GM20000 (cell line): ENCODE measurements at regions not wholly inside any gene's neighbourhood (a gene's known extent, or its start where the extent isn't known, plus 50 kb on each side); places are given as distances from the start of the nearest gene placed in this dataset.
A peak's percentile ranks its signal among the peaks of the same experiment; 100 is the strongest.

Source experiments
- DNase-seq: peaks from one replicate; pipeline ENCODE4 v3.0.0; 2012; ENCODE audit warnings: low spot score
- TF ChIP-seq, protein P1 (sequence below): IDR thresholded peaks from 2 replicates; pipeline ENCODE4 v1.5.1; 2012; ENCODE audit warnings: mild to moderate bottlenecking, control low read depth; ENCODE audit errors: extremely low read depth, missing control alignments

DNA sequence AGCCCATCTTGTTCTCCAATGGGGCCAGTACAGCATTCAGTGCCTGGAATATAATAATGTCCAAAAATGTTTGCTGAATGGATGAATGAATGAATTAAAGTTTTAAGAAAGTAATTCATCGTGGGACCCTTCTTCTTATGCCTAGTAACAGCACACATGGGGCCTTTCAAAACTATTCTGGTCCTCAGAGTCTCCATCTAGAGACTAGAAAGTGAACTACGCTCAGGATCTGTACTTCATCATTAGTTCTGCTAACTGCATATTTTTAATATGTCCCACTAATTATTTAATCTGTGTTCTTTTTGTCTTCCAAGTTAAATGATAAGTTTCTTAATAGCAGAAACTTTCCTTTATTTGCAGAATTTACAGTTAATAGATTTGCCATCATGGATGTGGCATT is 172.5 kb downstream of the SMAD2 start:
- TF ChIP-seq, protein P1, sequence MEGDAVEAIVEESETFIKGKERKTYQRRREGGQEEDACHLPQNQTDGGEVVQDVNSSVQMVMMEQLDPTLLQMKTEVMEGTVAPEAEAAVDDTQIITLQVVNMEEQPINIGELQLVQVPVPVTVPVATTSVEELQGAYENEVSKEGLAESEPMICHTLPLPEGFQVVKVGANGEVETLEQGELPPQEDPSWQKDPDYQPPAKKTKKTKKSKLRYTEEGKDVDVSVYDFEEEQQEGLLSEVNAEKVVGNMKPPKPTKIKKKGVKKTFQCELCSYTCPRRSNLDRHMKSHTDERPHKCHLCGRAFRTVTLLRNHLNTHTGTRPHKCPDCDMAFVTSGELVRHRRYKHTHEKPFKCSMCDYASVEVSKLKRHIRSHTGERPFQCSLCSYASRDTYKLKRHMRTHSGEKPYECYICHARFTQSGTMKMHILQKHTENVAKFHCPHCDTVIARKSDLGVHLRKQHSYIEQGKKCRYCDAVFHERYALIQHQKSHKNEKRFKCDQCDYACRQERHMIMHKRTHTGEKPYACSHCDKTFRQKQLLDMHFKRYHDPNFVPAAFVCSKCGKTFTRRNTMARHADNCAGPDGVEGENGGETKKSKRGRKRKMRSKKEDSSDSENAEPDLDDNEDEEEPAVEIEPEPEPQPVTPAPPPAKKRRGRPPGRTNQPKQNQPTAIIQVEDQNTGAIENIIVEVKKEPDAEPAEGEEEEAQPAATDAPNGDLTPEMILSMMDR, result no peak
- DNase-seq, result no peak

DNA sequence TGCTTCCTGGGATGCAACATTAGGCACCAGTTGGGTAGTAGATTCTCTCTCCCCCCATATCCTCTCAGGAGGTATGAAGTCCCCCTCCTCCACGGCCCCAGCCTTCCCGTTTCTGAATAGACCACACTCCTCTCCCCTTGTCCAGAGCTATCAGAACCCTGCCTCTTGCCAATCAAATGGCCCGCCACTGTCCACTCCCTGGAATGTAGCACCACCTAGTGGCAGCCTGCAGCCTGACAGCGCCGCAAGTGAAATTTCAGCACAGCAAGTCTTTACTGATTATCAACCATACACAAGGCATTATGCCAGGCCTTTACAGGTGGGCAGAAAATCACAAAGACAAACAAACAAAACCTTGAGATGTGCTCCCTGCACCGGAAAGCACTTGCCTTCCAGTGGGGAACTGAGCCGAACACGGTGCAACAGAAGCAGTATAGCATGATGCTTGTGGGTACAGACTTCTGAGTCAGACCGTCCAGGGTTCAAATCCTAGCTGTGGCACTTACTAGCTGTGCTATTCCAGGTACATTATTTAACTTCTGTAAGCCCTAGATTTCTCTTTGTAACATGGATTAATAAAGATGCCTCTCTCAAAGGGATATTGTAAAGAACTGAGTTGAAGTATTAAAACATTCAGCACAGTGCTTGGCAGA is 174.0 kb downstream of the SMAD2 start:
- peak; percentile 69 for DNase-seq
- TF ChIP-seq, protein P1, result peak; percentile 96

DNA sequence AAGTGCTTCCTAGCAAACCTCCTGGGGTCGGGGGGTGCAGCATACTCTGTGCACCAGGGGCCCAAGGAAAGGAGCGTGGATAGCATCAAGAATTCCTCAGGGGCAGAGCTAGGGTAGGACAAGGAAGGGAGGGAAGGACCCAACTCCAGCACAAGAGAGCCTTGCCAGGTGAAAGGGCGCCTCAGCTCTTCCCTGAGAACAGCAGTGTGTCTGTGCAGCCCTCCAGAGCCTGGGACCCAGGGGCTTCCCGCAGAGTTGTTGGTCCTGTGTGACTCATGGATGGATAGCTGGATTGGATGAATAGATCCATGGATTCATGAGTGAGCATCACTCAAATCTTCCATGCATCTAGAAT is 175.4 kb downstream of the SMAD2 start:
- TF ChIP-seq, protein P1, result no peak
- no peak for DNase-seq

DNA sequence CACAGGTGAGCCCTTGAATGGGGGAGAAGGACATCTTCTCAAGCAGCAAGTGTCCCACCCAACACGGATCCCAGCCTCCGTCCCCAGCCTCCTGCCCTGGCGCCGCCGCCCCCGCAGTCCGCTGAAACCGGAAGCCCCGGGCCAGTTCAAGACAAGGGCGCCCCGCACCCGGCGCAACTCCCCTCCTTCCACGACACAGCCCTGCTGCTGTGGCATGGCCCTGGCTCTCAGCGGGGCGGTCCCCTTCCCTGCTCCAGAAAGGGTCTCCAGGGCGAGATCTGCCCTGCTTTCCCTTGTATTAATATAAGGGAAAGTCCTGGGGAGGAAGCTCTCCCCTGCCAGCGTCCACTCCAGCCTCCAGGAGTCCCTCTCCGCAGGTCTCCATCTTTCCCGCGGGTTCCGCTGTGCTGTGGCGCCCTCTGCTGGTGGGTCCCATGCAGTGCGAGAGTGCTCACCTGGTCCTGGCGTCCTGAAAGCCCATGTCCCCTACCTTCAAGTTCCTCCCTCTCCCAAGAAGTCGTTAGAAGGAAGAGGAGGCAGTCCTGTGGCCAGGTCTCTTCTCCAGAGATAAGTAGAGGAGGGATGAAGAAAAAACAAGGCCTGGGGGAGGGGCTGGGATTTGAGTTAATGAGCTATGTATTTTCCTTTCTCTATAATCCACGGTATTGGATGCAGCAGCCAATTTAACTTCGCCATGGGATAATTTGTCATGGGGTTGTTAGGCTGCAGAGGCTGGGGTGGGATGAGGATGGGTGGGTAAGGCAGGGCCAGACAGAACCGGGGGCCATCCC is 176.0 kb downstream of the SMAD2 start:
- peak; percentile 83 for DNase-seq
- TF ChIP-seq, protein P1, result peak; percentile 65

DNA sequence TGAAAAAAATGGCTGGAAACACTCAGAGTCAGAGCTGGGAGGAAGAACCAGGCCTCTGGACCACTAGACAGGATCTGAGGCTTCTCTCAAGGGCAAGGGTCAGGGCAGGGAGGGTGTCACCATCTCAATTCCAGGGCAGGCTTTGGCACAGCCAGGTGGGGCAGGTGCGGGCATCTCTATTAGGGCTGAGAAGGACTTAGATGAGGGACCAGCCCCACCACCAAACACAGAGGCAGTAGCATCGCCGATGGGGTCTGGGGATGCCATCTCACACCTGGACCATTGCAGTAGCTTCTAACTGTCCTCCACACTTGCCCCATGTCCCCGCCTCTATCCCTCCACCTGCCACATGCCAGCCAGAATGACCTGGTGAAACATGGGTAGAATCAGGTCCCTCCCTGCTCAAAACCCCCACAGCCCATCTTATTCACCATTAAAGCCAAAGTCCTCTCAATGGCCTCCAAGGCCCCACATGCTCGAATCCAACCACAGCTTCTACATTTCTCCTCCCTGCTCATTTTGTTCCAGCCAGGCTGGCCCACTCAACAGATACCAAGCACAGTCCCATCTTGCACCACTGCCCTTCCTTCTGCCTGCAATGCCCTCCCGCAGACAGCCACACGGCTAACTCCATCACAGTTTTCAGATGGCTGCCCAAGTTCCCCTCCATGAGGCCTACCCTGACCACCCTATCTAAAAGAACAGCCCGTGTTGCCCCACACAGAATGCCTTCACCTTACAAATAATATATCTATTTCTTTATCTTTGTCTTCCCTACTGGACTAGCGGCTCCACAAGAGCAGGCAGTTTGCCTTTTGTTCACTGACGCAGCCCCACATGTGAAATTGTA is 177.4 kb downstream of the SMAD2 start:
- TF ChIP-seq, protein P1, result no peak
- DNase-seq, result no peak

DNA sequence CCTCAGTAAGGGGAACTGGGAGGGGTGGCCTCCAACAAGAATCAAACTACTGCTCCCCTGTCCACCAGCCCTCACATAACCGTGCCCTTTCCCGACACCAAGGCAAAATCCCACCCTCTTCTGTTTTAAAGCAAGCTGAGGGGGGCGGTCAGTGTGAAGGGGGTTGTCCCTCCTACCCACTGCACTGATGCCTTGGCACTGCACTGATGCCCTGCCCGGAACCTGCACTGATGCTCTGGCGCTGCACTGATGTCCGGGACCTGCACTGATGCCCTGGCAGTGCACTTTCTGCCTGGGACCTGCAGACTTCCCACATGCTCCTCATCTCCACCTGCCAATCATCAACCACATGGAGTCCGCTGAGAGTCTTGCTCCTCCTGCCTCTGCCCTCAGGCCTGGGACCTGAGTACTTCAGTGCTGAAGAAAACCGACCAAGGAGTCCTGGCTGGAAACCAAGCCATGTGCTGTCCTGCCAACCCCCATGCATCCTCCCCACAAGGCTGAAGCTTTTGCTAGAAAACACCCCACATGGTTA is 179.5 kb downstream of the SMAD2 start:
- TF ChIP-seq, protein P1, result no peak

More for the DNA sequence above, 179.5 kb downstream of the SMAD2 start:
- DNase-seq, result no peak
